ENCODE measurements at regions not wholly inside any gene's neighbourhood (a gene's known extent, or its start where the extent isn't known, plus 50 kb on each side); places are given as distances from the start of the nearest gene placed in this dataset.
"Not testable (repeated sequence)": the region's sequence is repeated elsewhere in the genome, so short reads cannot be mapped to it uniquely, and the experiment has no call there.

- H3K4me3 ChIP-seq (ENCODE audit: low read depth, low read length), result no peak overlapping the region
- no peak for TF ChIP-seq CTCF (IDR thresholded peaks at IDR 0.05; ENCODE audit: low read depth, low read length)
Observed at GRCh38 chr14:106291626-106292025, 765.2 kb downstream of the TMEM121 start.

GRCh38 chr14:106294324-106294723 is 767.9 kb downstream of the TMEM121 start:
- no peak for TF ChIP-seq CTCF (IDR thresholded peaks at IDR 0.05; ENCODE audit: low read depth, low read length)
- H3K4me3 ChIP-seq (ENCODE audit: low read depth, low read length), result no peak overlapping the region

GRCh38 chr14:106300951-106301510 is 774.6 kb downstream of the TMEM121 start:
- H3K4me3 ChIP-seq (ENCODE audit: low read depth, low read length), result not testable (repeated sequence)

GRCh38 chr14:106301609-106302008 is 775.2 kb downstream of the TMEM121 start:
- not testable (repeated sequence) for H3K4me3 ChIP-seq (ENCODE audit: low read depth, low read length)

GRCh38 chr14:106302661-106303060 is 776.3 kb downstream of the TMEM121 start:
- no peak for TF ChIP-seq CTCF (IDR thresholded peaks at IDR 0.05; ENCODE audit: low read depth, low read length)

GRCh38 chr14:106304271-106304670 is 777.9 kb downstream of the TMEM121 start:
- no peak for TF ChIP-seq CTCF (IDR thresholded peaks at IDR 0.05; ENCODE audit: low read depth, low read length)
- no peak overlapping the region for H3K4me3 ChIP-seq (ENCODE audit: low read depth, low read length)

More at GRCh38 chr14:106302661-106303060, 776.3 kb downstream of the TMEM121 start:
- H3K4me3 ChIP-seq (ENCODE audit: low read depth, low read length), result no peak overlapping the region

GRCh38 chr14:106308839-106309389 is 782.5 kb downstream of the TMEM121 start:
- H3K4me3 ChIP-seq (ENCODE audit: low read depth, low read length), result no peak overlapping the region
- no peak; the same call in 1 of the 2 replicates for TF ChIP-seq CTCF (IDR thresholded peaks at IDR 0.05; ENCODE audit: low read depth, low read length)

- H3K4me3 ChIP-seq (ENCODE audit: low read depth, low read length), result no peak overlapping the region
- TF ChIP-seq CTCF (IDR thresholded peaks at IDR 0.05; ENCODE audit: low read depth, low read length), result no peak
Observed at GRCh38 chr14:106309423-106309822, 783.0 kb downstream of the TMEM121 start.
